Nephron progenitor cell (in vitro differentiated cells): ENCODE measurements at regions not wholly inside any gene's neighbourhood (a gene's known extent, or its start where the extent isn't known, plus 50 kb on each side); places are given as distances from the start of the nearest gene placed in this dataset.

Experiments
- DNase-seq: peaks from one replicate; pipeline ENCODE4 v3.0.0; 2021
- H3K27ac Mint-ChIP-seq: 2 replicates; pipeline ENCODE4 v1.8.0; 2021; ENCODE audit warnings: mild to moderate bottlenecking, moderate library complexity, mixed read lengths
- H3K27me3 Mint-ChIP-seq: 2 replicates; pipeline ENCODE4 v1.8.0; 2021; ENCODE audit warnings: mild to moderate bottlenecking, low read depth, mixed read lengths; ENCODE audit not compliant: poor library complexity
- H3K36me3 Mint-ChIP-seq: 2 replicates; pipeline ENCODE4 v1.8.0; 2021; ENCODE audit warnings: low read depth, mixed read lengths
- H3K4me1 Mint-ChIP-seq: 2 replicates; pipeline ENCODE4 v1.8.0; 2021; ENCODE audit warnings: mixed read lengths
- H3K4me3 Mint-ChIP-seq: 2 replicates; pipeline ENCODE4 v1.8.0; 2021; ENCODE audit warnings: mild to moderate bottlenecking, moderate library complexity, mixed read lengths
- H3K9me3 Mint-ChIP-seq: 2 replicates; pipeline ENCODE4 v1.8.0; 2021; ENCODE audit warnings: mild to moderate bottlenecking, moderate library complexity, mixed read lengths
- TF ChIP-seq, protein P1 (sequence below): fragments of 200-600 bp; sonication (generic); IDR thresholded peaks from 2 replicates; pipeline ENCODE4 v1.5.0; 2021; ENCODE audit warnings: antibody characterized with exemption

DNA sequence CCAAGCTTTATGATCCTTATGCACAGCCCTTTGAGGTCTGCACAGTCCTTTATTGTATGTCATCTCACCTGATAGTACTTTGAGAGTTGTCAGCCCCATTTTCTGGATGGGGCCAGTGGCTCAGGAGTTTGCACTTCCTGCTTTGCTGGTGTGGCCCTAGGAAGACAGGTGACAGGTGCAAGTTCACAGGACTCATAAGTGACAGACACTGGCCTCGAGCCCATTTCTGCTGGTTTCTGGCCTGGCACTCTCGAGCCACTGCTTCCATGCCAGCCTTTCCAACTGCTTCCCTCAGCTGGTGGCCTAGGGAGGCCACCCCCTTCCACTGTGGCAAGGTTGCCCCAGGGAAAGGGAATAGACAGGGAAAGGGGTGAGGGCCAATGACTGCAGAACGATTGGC lies 84.4 kb upstream of the CCL1 start:
- Mint-ChIP-seq H3K27ac (no peak overlapping the region), H3K4me1 (no peaks in the 10 kb centered on the region), H3K36me3 (no peaks in the 10 kb centered on the region), H3K27me3 (peaks cover 63% of the 10 kb centered on the region), H3K9me3 (no peaks in the 10 kb centered on the region), H3K4me3 (no peak overlapping the region)
- TF ChIP-seq, protein P1, sequence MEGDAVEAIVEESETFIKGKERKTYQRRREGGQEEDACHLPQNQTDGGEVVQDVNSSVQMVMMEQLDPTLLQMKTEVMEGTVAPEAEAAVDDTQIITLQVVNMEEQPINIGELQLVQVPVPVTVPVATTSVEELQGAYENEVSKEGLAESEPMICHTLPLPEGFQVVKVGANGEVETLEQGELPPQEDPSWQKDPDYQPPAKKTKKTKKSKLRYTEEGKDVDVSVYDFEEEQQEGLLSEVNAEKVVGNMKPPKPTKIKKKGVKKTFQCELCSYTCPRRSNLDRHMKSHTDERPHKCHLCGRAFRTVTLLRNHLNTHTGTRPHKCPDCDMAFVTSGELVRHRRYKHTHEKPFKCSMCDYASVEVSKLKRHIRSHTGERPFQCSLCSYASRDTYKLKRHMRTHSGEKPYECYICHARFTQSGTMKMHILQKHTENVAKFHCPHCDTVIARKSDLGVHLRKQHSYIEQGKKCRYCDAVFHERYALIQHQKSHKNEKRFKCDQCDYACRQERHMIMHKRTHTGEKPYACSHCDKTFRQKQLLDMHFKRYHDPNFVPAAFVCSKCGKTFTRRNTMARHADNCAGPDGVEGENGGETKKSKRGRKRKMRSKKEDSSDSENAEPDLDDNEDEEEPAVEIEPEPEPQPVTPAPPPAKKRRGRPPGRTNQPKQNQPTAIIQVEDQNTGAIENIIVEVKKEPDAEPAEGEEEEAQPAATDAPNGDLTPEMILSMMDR = no peak
- DNase-seq = no peak

DNA sequence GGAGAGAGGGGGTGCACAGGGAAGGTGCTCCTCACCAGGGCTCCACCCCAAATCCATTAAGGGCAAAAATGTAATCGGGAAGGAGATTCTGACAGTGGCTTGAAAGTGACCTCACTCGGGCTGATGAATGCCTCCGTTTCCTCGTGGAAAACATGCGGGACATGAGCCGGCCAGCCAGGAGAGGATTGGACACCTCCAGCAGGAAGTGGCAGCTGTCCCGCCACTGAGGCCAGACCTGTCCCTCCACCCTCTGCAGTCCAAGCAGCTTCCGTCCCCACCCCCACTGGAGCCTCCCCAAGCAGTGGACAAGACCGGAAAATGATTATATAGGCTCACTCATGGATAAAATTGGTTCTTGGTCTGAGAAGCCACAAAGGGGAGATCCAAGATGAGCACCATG lies 82.1 kb upstream of the CCL1 start:
- Mint-ChIP-seq H3K9me3 (no peaks in the 10 kb centered on the region), H3K4me1 (no peaks in the 10 kb centered on the region), H3K27ac (no peak overlapping the region), H3K36me3 (no peaks in the 10 kb centered on the region), H3K4me3 (no peak overlapping the region), H3K27me3 (peaks cover 64% of the 10 kb centered on the region)
- TF ChIP-seq, protein P1 = no peak
- no peak for DNase-seq

DNA sequence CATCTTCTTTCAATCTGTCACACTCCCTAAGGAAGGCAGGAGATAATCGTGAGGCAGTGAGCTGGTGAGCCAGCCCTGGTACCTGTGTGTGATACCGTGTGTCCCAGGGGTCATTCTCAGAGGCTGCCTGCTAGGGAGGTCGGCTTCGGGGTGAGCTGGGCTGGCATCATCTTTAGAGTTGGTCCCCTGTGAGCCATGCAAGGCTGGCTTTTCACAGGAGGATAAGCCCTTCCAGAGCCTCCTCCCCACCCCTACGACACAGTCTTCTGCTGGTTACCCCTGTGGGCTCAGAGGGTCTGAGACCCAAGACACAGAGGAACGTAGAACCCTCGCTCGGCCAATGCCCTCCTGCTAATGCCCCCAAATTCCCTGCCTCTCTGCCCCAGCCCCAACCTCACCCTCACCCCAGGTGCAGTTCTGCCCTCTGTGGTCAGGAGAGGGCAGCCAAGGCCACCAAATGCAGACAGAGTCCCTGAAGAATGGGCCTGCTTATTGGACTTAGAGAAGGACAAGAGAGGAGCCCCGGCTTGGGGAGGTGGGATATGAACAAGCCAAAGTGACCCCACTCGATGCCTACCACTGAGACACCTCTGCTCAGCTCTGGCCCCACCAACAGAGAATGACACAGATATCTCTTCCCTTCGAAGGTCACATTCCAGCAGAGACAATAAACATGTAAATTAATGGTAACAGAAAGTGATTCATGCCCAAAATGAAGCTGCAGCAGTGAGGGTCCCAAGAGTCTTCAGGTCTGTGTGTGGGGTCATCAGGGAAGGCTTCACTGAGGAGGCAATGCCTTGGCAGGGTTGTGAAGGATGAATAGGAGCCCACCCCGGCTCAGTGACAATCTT lies 80.8 kb upstream of the CCL1 start:
- Mint-ChIP-seq H3K27me3 (peaks cover 62% of the 10 kb centered on the region), H3K9me3 (no peaks in the 10 kb centered on the region), H3K27ac (no peak overlapping the region), H3K36me3 (no peaks in the 10 kb centered on the region), H3K4me3 (no peak overlapping the region), H3K4me1 (no peaks in the 10 kb centered on the region)
- TF ChIP-seq, protein P1 = no peak
- DNase-seq = peak; percentile 23

DNA sequence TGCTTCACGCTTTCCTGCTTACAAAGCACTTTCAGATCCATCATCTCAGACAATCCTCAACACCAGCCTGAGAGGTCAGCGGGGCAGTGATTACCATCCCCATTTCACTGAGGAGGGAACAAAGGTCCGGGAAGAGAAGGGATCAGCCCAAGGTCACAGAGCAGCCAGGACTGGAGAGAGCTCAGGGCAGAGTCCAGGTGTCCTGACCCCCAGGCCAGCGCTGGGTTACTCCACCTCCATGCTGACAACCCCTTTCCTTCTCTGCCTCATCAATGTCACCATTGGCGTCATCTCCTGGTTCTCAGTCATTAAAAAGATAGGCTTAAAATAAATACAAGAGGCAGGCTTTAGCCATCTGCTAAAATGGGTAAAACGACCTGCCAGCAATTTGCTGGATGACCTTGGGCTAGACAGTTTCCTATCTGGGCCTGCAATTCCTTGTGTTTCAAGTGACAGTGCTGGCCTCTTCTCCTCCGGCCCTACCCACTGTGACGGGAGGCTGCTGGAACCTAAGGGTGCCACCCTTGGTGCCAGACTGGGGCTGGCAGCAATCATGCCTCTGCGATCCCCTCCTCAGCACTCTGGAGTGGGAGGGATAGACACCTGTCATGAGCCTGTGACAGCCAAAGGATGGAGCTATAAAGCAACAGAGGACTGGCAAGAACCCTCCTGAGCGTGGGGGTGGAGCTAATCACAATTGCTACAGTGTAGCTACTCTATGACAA lies 79.5 kb upstream of the CCL1 start:
- no peaks in the 10 kb centered on the region for H3K9me3 Mint-ChIP-seq
- no peaks in the 10 kb centered on the region for H3K36me3 Mint-ChIP-seq
- no peaks in the 10 kb centered on the region for H3K4me1 Mint-ChIP-seq
- no peak overlapping the region for H3K4me3 Mint-ChIP-seq
- DNase-seq = no peak
- H3K27me3 Mint-ChIP-seq = peaks cover 63% of the 10 kb centered on the region
- TF ChIP-seq, protein P1 = no peak
- H3K27ac Mint-ChIP-seq = no peak overlapping the region

DNA sequence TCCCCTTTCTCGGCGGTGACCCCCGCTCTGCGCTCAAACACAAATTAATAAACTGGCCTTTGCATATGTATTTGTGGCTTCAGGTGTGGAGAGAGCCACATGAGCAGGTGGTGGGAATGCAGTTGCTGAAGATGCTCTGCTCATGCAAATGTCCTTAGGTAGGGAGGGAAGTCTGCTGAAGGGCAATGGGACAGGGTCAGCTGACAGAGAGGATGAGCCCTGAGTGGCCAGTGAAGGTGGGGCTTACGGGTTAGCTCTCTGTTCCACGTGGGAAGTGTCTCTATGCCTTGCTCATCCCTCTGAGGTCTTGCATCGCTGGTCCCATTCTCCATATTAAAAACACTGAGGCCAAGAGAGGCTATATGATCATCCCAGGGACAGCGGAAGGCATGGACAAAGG lies 74.2 kb upstream of the CCL1 start:
- no peak overlapping the region for H3K4me3 Mint-ChIP-seq
- no peak overlapping the region for H3K27ac Mint-ChIP-seq
- no peak for DNase-seq
- TF ChIP-seq, protein P1 = no peak
- no peaks in the 10 kb centered on the region for H3K36me3 Mint-ChIP-seq
- no peaks in the 10 kb centered on the region for H3K4me1 Mint-ChIP-seq
- H3K9me3 Mint-ChIP-seq = no peaks in the 10 kb centered on the region
- peaks cover 60% of the 10 kb centered on the region for H3K27me3 Mint-ChIP-seq
